ENCODE measurements at regions not wholly inside any gene's neighbourhood (a gene's known extent, or its start where the extent isn't known, plus 50 kb on each side); places are given as distances from the start of the nearest gene placed in this dataset.

GRCh38 chr10:123562811-123563580 lies 103.2 kb upstream of the GPR26 start:
- no peak for DNase-seq

- DNase-seq = no peak
These were observed 102.6 kb upstream of the GPR26 start for GRCh38 chr10:123563581-123563855.

GRCh38 chr10:123563994-123564393 lies 102.2 kb upstream of the GPR26 start:
- no peak for DNase-seq

GRCh38 chr10:123564631-123565030 lies 101.5 kb upstream of the GPR26 start:
- no peak for DNase-seq

GRCh38 chr10:123565691-123566660 lies 100.2 kb upstream of the GPR26 start:
- DNase-seq = no peak

- DNase-seq = no peak
These were observed 98.0 kb upstream of the GPR26 start for GRCh38 chr10:123567984-123568739.

GRCh38 chr10:123568751-123569150 lies 97.4 kb upstream of the GPR26 start:
- DNase-seq = no peak

GRCh38 chr10:123569436-123570035 lies 96.6 kb upstream of the GPR26 start:
- DNase-seq = no peak

- no peak for DNase-seq
These were observed 95.9 kb upstream of the GPR26 start for GRCh38 chr10:123570051-123570897.

- DNase-seq = no peak
These were observed 95.1 kb upstream of the GPR26 start for GRCh38 chr10:123570898-123571515.

GRCh38 chr10:123571978-123572377 lies 94.2 kb upstream of the GPR26 start:
- DNase-seq = no peak

- DNase-seq = peak; percentile 28
These were observed 92.7 kb upstream of the GPR26 start for GRCh38 chr10:123573236-123574108.

GRCh38 chr10:123574109-123574698 lies 92.0 kb upstream of the GPR26 start:
- DNase-seq = no peak

GRCh38 chr10:123575105-123575504 lies 91.0 kb upstream of the GPR26 start:
- no peak for DNase-seq

- no peak for DNase-seq
These were observed 89.4 kb upstream of the GPR26 start for GRCh38 chr10:123576706-123577105.

GRCh38 chr10:123577921-123578461 lies 88.2 kb upstream of the GPR26 start:
- DNase-seq = no peak

GRCh38 chr10:123578721-123579120 lies 87.4 kb upstream of the GPR26 start:
- no peak for DNase-seq

- no peak for DNase-seq
These were observed 86.5 kb upstream of the GPR26 start for GRCh38 chr10:123579675-123580074.

- no peak for DNase-seq
These were observed 85.7 kb upstream of the GPR26 start for GRCh38 chr10:123580426-123580825.

GRCh38 chr10:123581656-123582055 lies 84.5 kb upstream of the GPR26 start:
- no peak for DNase-seq
